Activated CD8-positive, alpha-beta T cell treated with anti-CD3 and anti-CD28 coated beads for 36 hours (primary cell): ENCODE measurements at regions not wholly inside any gene's neighbourhood (a gene's known extent, or its start where the extent isn't known, plus 50 kb on each side); places are given as distances from the start of the nearest gene placed in this dataset.
"Not testable (repeated sequence)": the region's sequence is repeated elsewhere in the genome, so short reads cannot be mapped to it uniquely, and the experiment has no call there.

Experiments used
- ATAC-seq: fragments of 200-7000 bp; cut with Tn5 transposase; one replicate; pipeline ENCODE4 v1.10.0; 2021; ENCODE audit warnings: mild to moderate bottlenecking, moderate library complexity
- CTCF ChIA-PET: fragments of 350-600 bp; sonication (Branson Sonifier 250); formaldehyde crosslinking; loops from one replicate; lab custom pipeline; 2021; ENCODE audit warnings: antibody characterized with exemption; lab: Charles Lee
- POLR2A ChIA-PET: fragments of 350-600 bp; sonication (Branson Sonifier 250); formaldehyde crosslinking; loops from one replicate; lab custom pipeline; 2021; ENCODE audit warnings: antibody characterized with exemption; lab: Charles Lee
- DNase-seq: peaks from one replicate; pipeline ENCODE4 v3.0.0-alpha.2; 2020
- H3K27ac Mint-ChIP-seq: one replicate; pipeline ENCODE4 v1.8.0; 2021; ENCODE audit warnings: mild to moderate bottlenecking, mixed read lengths
- H3K27me3 Mint-ChIP-seq: one replicate; pipeline ENCODE4 v1.8.0; 2021; ENCODE audit warnings: mixed read lengths
- H3K36me3 Mint-ChIP-seq: one replicate; pipeline ENCODE4 v1.8.0; 2021; ENCODE audit warnings: low read depth, mixed read lengths
- H3K4me1 Mint-ChIP-seq: one replicate; pipeline ENCODE4 v1.8.0; 2021; ENCODE audit warnings: low read depth, mixed read lengths
- H3K4me3 Mint-ChIP-seq: one replicate; pipeline ENCODE4 v1.8.0; 2021; ENCODE audit warnings: mild to moderate bottlenecking, moderate library complexity, mixed read lengths
- H3K9me3 Mint-ChIP-seq: one replicate; pipeline ENCODE4 v1.8.0; 2021; ENCODE audit warnings: mixed read lengths
- intact Hi-C: fragments of 100-400 bp; cut with micrococcal nuclease; formaldehyde crosslinking; loops from one replicate; pipeline ENCODE4 v1.10.0; 2022
- TF ChIP-seq, protein P1 (sequence below): fragments of 200-600 bp; IDR thresholded peaks from one replicate; pipeline ENCODE4 v1.8.0; 2022; ENCODE audit warnings: antibody characterized with exemption, mild to moderate bottlenecking

DNA sequence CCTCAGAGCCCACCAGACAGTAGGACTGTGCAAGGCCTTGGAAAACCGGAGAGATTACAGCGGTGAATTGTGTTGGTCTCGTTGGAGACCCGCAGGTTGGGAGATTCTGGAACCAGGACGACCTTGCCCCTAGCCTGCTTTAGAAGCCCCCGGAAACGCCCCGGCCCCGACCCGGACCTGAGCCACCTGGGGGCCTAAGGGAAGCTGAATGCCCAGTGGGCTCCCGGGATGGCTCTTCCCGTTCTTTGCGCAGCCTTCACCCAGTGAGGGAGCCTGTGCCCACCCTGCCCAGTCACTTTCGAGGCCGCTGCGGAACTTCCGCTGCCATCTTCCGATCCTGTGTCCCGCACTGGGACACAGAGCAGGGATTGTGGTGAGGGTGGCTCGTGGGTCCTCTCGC, 254.4 kb downstream of the FAM72C start:
- ChIA-PET CTCF (no interaction called here), POLR2A (no interaction called here)
- ATAC-seq (no peak), DNase-seq (no peak)
- H3K4me1 Mint-ChIP-seq: no peaks in the 10 kb centered on the region
- no peaks in the 10 kb centered on the region for H3K9me3 Mint-ChIP-seq
- H3K27ac Mint-ChIP-seq: no peak overlapping the region
- TF ChIP-seq, protein P1, sequence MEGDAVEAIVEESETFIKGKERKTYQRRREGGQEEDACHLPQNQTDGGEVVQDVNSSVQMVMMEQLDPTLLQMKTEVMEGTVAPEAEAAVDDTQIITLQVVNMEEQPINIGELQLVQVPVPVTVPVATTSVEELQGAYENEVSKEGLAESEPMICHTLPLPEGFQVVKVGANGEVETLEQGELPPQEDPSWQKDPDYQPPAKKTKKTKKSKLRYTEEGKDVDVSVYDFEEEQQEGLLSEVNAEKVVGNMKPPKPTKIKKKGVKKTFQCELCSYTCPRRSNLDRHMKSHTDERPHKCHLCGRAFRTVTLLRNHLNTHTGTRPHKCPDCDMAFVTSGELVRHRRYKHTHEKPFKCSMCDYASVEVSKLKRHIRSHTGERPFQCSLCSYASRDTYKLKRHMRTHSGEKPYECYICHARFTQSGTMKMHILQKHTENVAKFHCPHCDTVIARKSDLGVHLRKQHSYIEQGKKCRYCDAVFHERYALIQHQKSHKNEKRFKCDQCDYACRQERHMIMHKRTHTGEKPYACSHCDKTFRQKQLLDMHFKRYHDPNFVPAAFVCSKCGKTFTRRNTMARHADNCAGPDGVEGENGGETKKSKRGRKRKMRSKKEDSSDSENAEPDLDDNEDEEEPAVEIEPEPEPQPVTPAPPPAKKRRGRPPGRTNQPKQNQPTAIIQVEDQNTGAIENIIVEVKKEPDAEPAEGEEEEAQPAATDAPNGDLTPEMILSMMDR: no peak
- H3K36me3 Mint-ChIP-seq: no peaks in the 10 kb centered on the region
- intact Hi-C loops: no loop called here
- H3K27me3 Mint-ChIP-seq: peaks cover 25% of the 10 kb centered on the region
- H3K4me3 Mint-ChIP-seq: no peak overlapping the region

DNA sequence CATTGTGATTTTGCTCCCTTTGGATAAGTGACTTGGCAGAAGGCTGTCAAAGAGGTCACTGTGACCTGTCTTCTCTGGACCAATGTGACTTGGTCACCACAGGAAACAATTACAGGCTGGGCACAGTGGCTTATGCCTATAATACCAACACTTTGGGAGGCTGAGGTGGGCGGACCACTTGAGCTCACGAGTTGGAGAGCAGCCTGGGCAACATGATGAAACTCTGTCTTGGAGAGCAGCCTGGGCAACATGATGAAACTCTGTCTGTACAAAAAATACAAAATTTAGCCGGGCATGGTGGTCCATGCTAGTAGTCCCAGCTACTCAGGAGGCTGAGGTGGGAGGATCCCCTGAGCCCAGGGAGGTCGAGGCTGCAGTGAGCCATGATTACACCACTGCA, 256.9 kb downstream of the FAM72C start:
- H3K36me3 Mint-ChIP-seq, H3K9me3 Mint-ChIP-seq, H3K4me3 Mint-ChIP-seq, DNase-seq, H3K27ac Mint-ChIP-seq, H3K4me1 Mint-ChIP-seq, POLR2A ChIA-PET, intact Hi-C loops, CTCF ChIA-PET, ATAC-seq: not testable (repeated sequence)
- H3K27me3 Mint-ChIP-seq: peaks cover 20% of the 10 kb centered on the region

DNA sequence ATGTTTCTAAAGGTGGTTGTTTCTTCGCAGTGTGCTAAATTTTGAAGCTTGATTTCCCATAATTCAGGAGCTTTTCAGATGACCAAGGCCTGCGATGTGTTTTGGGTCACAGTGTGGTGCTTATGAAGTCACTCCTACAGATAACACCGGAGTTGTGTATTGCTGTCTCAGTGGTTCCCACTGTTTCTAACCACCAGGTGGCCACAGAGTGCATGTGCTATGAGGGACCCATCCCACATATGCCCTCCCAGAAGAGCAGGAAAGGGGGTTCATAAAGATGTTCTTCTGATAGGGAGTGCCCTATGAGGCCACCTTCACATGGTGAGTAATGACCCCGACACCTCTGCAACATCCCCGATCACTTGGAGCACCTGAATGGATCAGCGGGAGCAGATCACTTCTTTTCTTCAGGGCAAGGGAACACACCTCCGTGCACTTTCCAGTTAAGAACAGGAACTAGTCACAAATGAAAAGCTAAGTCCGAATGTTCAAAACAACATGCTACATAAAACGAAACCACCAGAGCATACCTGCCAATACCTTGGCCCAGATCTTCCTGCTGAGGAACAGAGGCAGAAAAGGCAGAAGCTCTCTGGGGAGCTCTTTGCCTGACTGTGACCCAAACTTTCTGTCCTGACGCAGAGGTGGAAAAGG, 262.1 kb downstream of the FAM72C start:
- H3K4me3 Mint-ChIP-seq, intact Hi-C loops, H3K4me1 Mint-ChIP-seq, POLR2A ChIA-PET, H3K9me3 Mint-ChIP-seq, H3K36me3 Mint-ChIP-seq, H3K27ac Mint-ChIP-seq, CTCF ChIA-PET: not testable (repeated sequence)
- peaks cover 25% of the 10 kb centered on the region for H3K27me3 Mint-ChIP-seq
- ATAC-seq (peak; percentile 30), DNase-seq (peak; percentile 15)

GRCh38 chr1:143702739-143703138, 269.0 kb downstream of the FAM72C start:
- H3K4me3 Mint-ChIP-seq, H3K36me3 Mint-ChIP-seq, intact Hi-C loops, CTCF ChIA-PET, ATAC-seq, H3K4me1 Mint-ChIP-seq, H3K9me3 Mint-ChIP-seq, H3K27ac Mint-ChIP-seq, POLR2A ChIA-PET, DNase-seq: not testable (repeated sequence)
- peaks cover 32% of the 10 kb centered on the region for H3K27me3 Mint-ChIP-seq

GRCh38 chr1:143699731-143700130, 272.1 kb downstream of the FAM72C start:
- ATAC-seq (no peak), DNase-seq (no peak)
- H3K36me3 Mint-ChIP-seq: peaks cover 1% of the 10 kb centered on the region
- ChIA-PET POLR2A (no interaction called here), CTCF (no interaction called here)
- peaks cover 3% of the 10 kb centered on the region for H3K4me1 Mint-ChIP-seq
- no peak overlapping the region for H3K27ac Mint-ChIP-seq
- TF ChIP-seq, protein P1: no peak
- intact Hi-C loops: no loop called here
- no peak overlapping the region for H3K4me3 Mint-ChIP-seq
- peaks cover 39% of the 10 kb centered on the region for H3K27me3 Mint-ChIP-seq
- H3K9me3 Mint-ChIP-seq: peaks cover 4% of the 10 kb centered on the region

GRCh38 chr1:143699115-143699514, 272.7 kb downstream of the FAM72C start:
- ChIA-PET CTCF (no interaction called here), POLR2A (no interaction called here)
- no peak for DNase-seq
- Mint-ChIP-seq H3K4me1 (peaks cover 3% of the 10 kb centered on the region), H3K36me3 (peaks cover 1% of the 10 kb centered on the region), H3K4me3 (peak overlapping the region; percentile 32), H3K9me3 (peaks cover 4% of the 10 kb centered on the region), H3K27ac (no peak overlapping the region), H3K27me3 (peaks cover 41% of the 10 kb centered on the region)
- no peak for ATAC-seq
- TF ChIP-seq, protein P1: no peak
- intact Hi-C loops: no loop called here
